SK-N-SH (cell line): ENCODE measurements at regions not wholly inside any gene's neighbourhood (a gene's known extent, or its start where the extent isn't known, plus 50 kb on each side); places are given as distances from the start of the nearest gene placed in this dataset.
"Not testable (repeated sequence)": the region's sequence is repeated elsewhere in the genome, so short reads cannot be mapped to it uniquely, and the experiment has no call there.

Source experiments
- CTCF ChIA-PET: fragments of 300-600, 350-600 bp; formaldehyde crosslinking; extraction: SDS; loops from one replicate; lab custom pipeline; 2021; lab: Yijun Ruan, JAX
- POLR2A ChIA-PET: fragments of 350-600 bp; sonication (Branson Sonifier 250); formaldehyde crosslinking; extraction: SDS; loops from one replicate; lab custom pipeline; 2020; ENCODE audit warnings: antibody characterized with exemption, inconsistent platforms; lab: Yijun Ruan, JAX
- DNase-seq: peaks from one replicate; pipeline ENCODE4 v3.0.0; 2012
- H2AFZ ChIP-seq: fragments of 200-600 bp; sonication (generic); 2 replicates; pipeline ENCODE4 v1.8.1; 2016; ENCODE audit warnings: antibody characterized with exemption, mild to moderate bottlenecking, low read depth
- H3F3A ChIP-seq: fragments of 200-600 bp; sonication (generic); replicated peaks from 2 replicates; pipeline ENCODE3; 2016; ENCODE audit warnings: antibody characterized with exemption, mild to moderate bottlenecking; ENCODE audit not compliant: insufficient read depth
- H3K27ac ChIP-seq, 2 experiments: fragments of 200-500 bp in 1 of 2; fragments of 200-600 bp in 1 of 2; sonication (Bioruptor generic) in 1 of 2; sonication (generic), shearing (Covaris generic) in 1 of 2; 2 replicates each; pipeline versions ENCODE4 v1.5.1 to v1.6.1; 2014 to 2016; ENCODE audit warnings: low read depth in 2 of 2, inconsistent platforms in 1 of 2, low read length in 1 of 2, mild to moderate bottlenecking in 1 of 2, mixed read lengths in 1 of 2
- H3K27me3 ChIP-seq: fragments of 200-600 bp; sonication (generic), shearing (Covaris generic); 2 replicates; pipeline ENCODE4 v1.6.1; 2016; ENCODE audit warnings: mixed run types; ENCODE audit not compliant: insufficient read depth
- H3K36me3 ChIP-seq, 2 experiments: fragments of 200-500 bp in 1 of 2; fragments of 200-600 bp in 1 of 2; sonication (Bioruptor generic) in 1 of 2; sonication (generic) in 1 of 2; replicated peaks in 1 of 2; 2 replicates each; pipeline versions ENCODE3 to v1.5.1; 2014 to 2016; ENCODE audit warnings: low read length in 1 of 2, mild to moderate bottlenecking in 1 of 2; ENCODE audit not compliant: insufficient read depth in 2 of 2, control insufficient read depth in 1 of 2
- H3K4me1 ChIP-seq, 2 experiments: fragments of 200-500 bp in 1 of 2; fragments of 200-600 bp in 1 of 2; sonication (Bioruptor generic) in 1 of 2; sonication (generic), shearing (Covaris generic) in 1 of 2; 2 replicates each; pipeline versions ENCODE4 v1.5.1 to v1.6.1; 2014 to 2016; ENCODE audit warnings: low read depth in 1 of 2, low read length in 1 of 2, mixed run types in 1 of 2; ENCODE audit not compliant: insufficient read depth in 2 of 2, control insufficient read depth in 1 of 2
- H3K4me2 ChIP-seq: fragments of 200-600 bp; sonication (generic), shearing (Covaris generic); 2 replicates; pipeline ENCODE4 v1.6.1; 2017; ENCODE audit warnings: mixed run types
- H3K4me3 ChIP-seq, 2 experiments: fragments of 200-500 bp in 1 of 2; fragments of 200-600 bp in 1 of 2; sonication (Bioruptor generic) in 1 of 2; sonication (generic), shearing (Covaris generic) in 1 of 2; 2 replicates each; pipeline versions ENCODE4 v1.5.1 to v1.8.1; 2014 to 2016; ENCODE audit warnings: low read depth in 2 of 2, inconsistent platforms in 1 of 2, low read length in 1 of 2, mild to moderate bottlenecking in 1 of 2, mixed read lengths in 1 of 2, moderate library complexity in 1 of 2
- H3K79me2 ChIP-seq: fragments of 200-600 bp; sonication (generic); 2 replicates; pipeline ENCODE4 v1.8.1; 2017; ENCODE audit warnings: mild to moderate bottlenecking; ENCODE audit not compliant: insufficient read depth
- H3K9ac ChIP-seq: fragments of 200-600 bp; sonication (generic); 2 replicates; pipeline ENCODE4 v1.6.1; 2017; ENCODE audit warnings: mixed run types
- H3K9me2 ChIP-seq: fragments of 200-600 bp; sonication (generic); 2 replicates; pipeline ENCODE4 v1.6.1; 2017; ENCODE audit warnings: mixed run types
- H3K9me3 ChIP-seq: fragments of 200-600 bp; sonication (generic); 2 replicates; pipeline ENCODE4 v1.6.1; 2017; ENCODE audit warnings: mixed run types, mild to moderate bottlenecking, moderate library complexity
- H4K20me1 ChIP-seq: fragments of 200-600 bp; sonication (generic); 2 replicates; pipeline ENCODE4 v1.6.1; 2017; ENCODE audit warnings: mild to moderate bottlenecking, mixed run types; ENCODE audit not compliant: insufficient read depth
- ELF1 ChIP-seq: IDR thresholded peaks from 2 replicates; pipeline ENCODE4 v1.4.0; 2012
- FOSL2 ChIP-seq: IDR thresholded peaks from 2 replicates; pipeline ENCODE4 v1.4.0; 2012; ENCODE audit warnings: low read depth, mild to moderate bottlenecking, moderate library complexity, borderline replicate concordance
- GABPA ChIP-seq: IDR thresholded peaks from 2 replicates; pipeline ENCODE4 v1.4.0; 2012; ENCODE audit warnings: low read depth, mild to moderate bottlenecking
- IRF3 ChIP-seq: fragments of 150-350 bp; IDR thresholded peaks from 2 replicates; pipeline ENCODE4 v1.6.1; 2016; ENCODE audit warnings: mild to moderate bottlenecking, low read depth, low read length
- JUND ChIP-seq: IDR thresholded peaks from 2 replicates; pipeline ENCODE4 v1.4.0; 2012
- MXI1 ChIP-seq: IDR thresholded peaks from 2 replicates; pipeline ENCODE4 v1.6.1; 2012; ENCODE audit warnings: mild to moderate bottlenecking, low read depth, low read length, improper control_type of control experiment
- NRF1 ChIP-seq: IDR thresholded peaks from 2 replicates; pipeline ENCODE4 v1.6.1; 2012; ENCODE audit warnings: low read depth, mild to moderate bottlenecking, low read length
- POLR2AphosphoS5 ChIP-seq: IDR thresholded peaks from 2 replicates; pipeline ENCODE4 v1.6.1; 2012; ENCODE audit warnings: low read depth, low read length
- RCOR1 ChIP-seq: fragments of 150-350 bp; IDR thresholded peaks from 2 replicates; pipeline ENCODE4 v1.6.1; 2017; ENCODE audit warnings: antibody characterized with exemption, low read length
- REST ChIP-seq: IDR thresholded peaks from 2 replicates; pipeline ENCODE4 v1.6.1; 2012; ENCODE audit warnings: mild to moderate bottlenecking, low read depth, low read length, moderate library complexity
- RFX5 ChIP-seq: IDR thresholded peaks from 2 replicates; pipeline ENCODE4 v1.6.1; 2012; ENCODE audit warnings: mild to moderate bottlenecking, improper control_type of control experiment, low read length
- RXRA ChIP-seq: IDR thresholded peaks from 2 replicates; pipeline ENCODE4 v1.4.0; 2012; ENCODE audit warnings: low read depth, mild to moderate bottlenecking, borderline replicate concordance
- SIN3A ChIP-seq: IDR thresholded peaks from 2 replicates; pipeline ENCODE4 v1.6.1; 2012; ENCODE audit warnings: low read depth, mild to moderate bottlenecking, low read length, moderate library complexity, borderline replicate concordance
- TAF1 ChIP-seq: IDR thresholded peaks from 2 replicates; pipeline ENCODE4 v1.6.1; 2012; ENCODE audit warnings: low read depth, mild to moderate bottlenecking, low read length, moderate library complexity, borderline replicate concordance
- TCF12 ChIP-seq: IDR thresholded peaks from 2 replicates; pipeline ENCODE4 v1.4.0; 2012
- TEAD4 ChIP-seq: IDR thresholded peaks from 2 replicates; pipeline ENCODE4 v1.4.0; 2012; ENCODE audit warnings: mild to moderate bottlenecking, borderline replicate concordance; ENCODE audit not compliant: insufficient read depth
- WGBS: methylation state at CpG from one replicate; pipeline ENCODE4 v1.1.6; 2017; ENCODE audit warnings: low lambda C conversion rate; 5-methylcytosine and 5-hydroxymethylcytosine counted together
- TF ChIP-seq, protein P1 (sequence below): fragments of 150-350 bp; IDR thresholded peaks from 2 replicates; pipeline ENCODE4 v1.6.1; 2017; ENCODE audit warnings: antibody characterized with exemption, low read length, low read depth, borderline replicate concordance
- TF ChIP-seq, protein P2 (sequence below): IDR thresholded peaks from 2 replicates; pipeline ENCODE4; 2012

DNA sequence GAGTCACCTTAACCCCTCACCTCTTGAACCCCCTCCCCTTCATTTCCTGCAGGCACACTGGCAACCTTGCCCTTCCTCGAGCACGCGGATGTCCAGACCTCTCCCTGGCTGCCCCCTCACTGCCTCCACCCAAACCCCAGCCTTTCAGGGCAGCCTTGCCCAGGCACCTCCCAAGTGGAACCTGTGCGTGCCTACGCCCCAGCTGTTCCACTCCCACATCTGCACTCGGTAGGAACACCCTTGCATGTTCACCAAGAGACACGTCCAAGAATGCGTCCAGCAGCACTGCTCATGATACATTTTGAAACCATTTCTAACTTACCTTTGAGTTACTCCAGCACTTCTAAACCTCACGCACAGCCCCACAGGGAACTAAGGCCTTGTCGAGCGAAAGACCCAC is 93.8 kb upstream of the YWHAQ start:
- H3K4me1 ChIP-seq: peaks cover 0 to 2% of the 10 kb centered on the region in 2 experiments; a peak in 1 of 4 replicates
- H4K20me1 ChIP-seq: no peaks in the 10 kb centered on the region
- TF ChIP-seq RFX5: no peak
- TF ChIP-seq RCOR1: no peak
- TF ChIP-seq, protein P1, sequence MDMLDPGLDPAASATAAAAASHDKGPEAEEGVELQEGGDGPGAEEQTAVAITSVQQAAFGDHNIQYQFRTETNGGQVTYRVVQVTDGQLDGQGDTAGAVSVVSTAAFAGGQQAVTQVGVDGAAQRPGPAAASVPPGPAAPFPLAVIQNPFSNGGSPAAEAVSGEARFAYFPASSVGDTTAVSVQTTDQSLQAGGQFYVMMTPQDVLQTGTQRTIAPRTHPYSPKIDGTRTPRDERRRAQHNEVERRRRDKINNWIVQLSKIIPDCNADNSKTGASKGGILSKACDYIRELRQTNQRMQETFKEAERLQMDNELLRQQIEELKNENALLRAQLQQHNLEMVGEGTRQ: no peak
- no peak for TF ChIP-seq IRF3
- no peak for TF ChIP-seq TCF12
- TF ChIP-seq TAF1: no peak
- TF ChIP-seq, protein P2, sequence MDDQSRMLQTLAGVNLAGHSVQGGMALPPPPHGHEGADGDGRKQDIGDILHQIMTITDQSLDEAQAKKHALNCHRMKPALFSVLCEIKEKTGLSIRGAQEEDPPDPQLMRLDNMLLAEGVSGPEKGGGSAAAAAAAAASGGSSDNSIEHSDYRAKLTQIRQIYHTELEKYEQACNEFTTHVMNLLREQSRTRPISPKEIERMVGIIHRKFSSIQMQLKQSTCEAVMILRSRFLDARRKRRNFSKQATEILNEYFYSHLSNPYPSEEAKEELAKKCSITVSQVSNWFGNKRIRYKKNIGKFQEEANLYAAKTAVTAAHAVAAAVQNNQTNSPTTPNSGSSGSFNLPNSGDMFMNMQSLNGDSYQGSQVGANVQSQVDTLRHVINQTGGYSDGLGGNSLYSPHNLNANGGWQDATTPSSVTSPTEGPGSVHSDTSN: no peak
- no peak for TF ChIP-seq RXRA
- no peak overlapping the region for H2AFZ ChIP-seq
- CTCF ChIA-PET: interaction anchor here (1.1 to 1.2 kb wide), 2 partner anchors 33 to 36 kb away, joined by 3 to 4 read pairs; no protein-coding TSS in a partner anchor
- H3K9ac ChIP-seq: no peak overlapping the region
- no peaks in the 10 kb centered on the region for H3K27me3 ChIP-seq
- POLR2A ChIA-PET: no interaction called here
- no peaks in the 10 kb centered on the region for H3K9me2 ChIP-seq
- 91% methylated on average over 11 of the region's 11 CpGs for WGBS
- no peak overlapping the region for H3K4me2 ChIP-seq
- H3K4me3 ChIP-seq: no peak overlapping the region
- H3K36me3 ChIP-seq: no peaks in the 10 kb centered on the region
- no peaks in the 10 kb centered on the region for H3K9me3 ChIP-seq
- no peak for DNase-seq
- H3K79me2 ChIP-seq: no peaks in the 10 kb centered on the region
- no peak overlapping the region for H3K27ac ChIP-seq
- H3F3A ChIP-seq: no peaks in the 10 kb centered on the region

GRCh38 chr2:9725106-9725505 is 94.3 kb upstream of the YWHAQ start:
- H3F3A ChIP-seq: no peaks in the 10 kb centered on the region
- H3K4me1 ChIP-seq: peaks cover 0 to 2% of the 10 kb centered on the region in 2 experiments; a peak in 1 of 4 replicates
- CTCF ChIA-PET: interaction anchor here (1.1 to 1.2 kb wide), 2 partner anchors 33 to 36 kb away, joined by 3 to 4 read pairs; no protein-coding TSS in a partner anchor
- H3K9me3 ChIP-seq: no peaks in the 10 kb centered on the region
- POLR2A ChIA-PET: no interaction called here
- no peaks in the 10 kb centered on the region for H3K9me2 ChIP-seq
- no peak for DNase-seq
- TF ChIP-seq JUND (no peak), GABPA (no peak), REST (no peak), SIN3A (no peak), ELF1 (no peak), POLR2AphosphoS5 (no peak), NRF1 (no peak), TEAD4 (no peak), MXI1 (no peak), FOSL2 (no peak)
- TF ChIP-seq, protein P1: no peak
- H3K36me3 ChIP-seq: no peaks in the 10 kb centered on the region
- no peak overlapping the region for H3K27ac ChIP-seq
- no peak overlapping the region for H3K9ac ChIP-seq
- H4K20me1 ChIP-seq: no peaks in the 10 kb centered on the region
- no peak overlapping the region for H3K4me3 ChIP-seq
- no peaks in the 10 kb centered on the region for H3K27me3 ChIP-seq
- WGBS: 80% methylated on average over 13 of the region's 14 CpGs
- H2AFZ ChIP-seq: no peak overlapping the region
- H3K4me2 ChIP-seq: no peak overlapping the region
- no peaks in the 10 kb centered on the region for H3K79me2 ChIP-seq

DNA sequence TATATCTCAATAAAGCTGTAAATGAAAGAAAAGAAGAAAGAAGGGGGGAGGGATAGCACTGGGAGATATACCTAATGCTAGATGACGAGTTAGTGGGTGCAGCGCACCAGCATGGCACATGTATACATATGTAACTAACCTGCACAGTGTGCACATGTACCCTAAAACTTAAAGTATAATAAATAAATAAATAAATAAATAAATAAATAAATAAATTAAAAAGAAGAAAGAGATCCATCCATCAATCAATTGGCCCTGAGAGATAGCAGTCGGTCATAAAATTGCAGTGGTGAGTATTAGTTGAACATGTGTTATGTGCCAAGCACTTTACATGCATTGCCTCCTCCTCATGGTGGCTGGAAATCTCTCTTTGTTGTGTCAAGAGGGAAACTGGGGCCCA is 95.2 kb upstream of the YWHAQ start:
- H3K36me3 ChIP-seq, POLR2A ChIA-PET, H3K4me1 ChIP-seq, H3K9me2 ChIP-seq, H3K27me3 ChIP-seq, H2AFZ ChIP-seq, CTCF ChIA-PET, H3K4me2 ChIP-seq, H3K9me3 ChIP-seq, H3K27ac ChIP-seq, H3K4me3 ChIP-seq, H3F3A ChIP-seq, H4K20me1 ChIP-seq, H3K9ac ChIP-seq, DNase-seq, H3K79me2 ChIP-seq: not testable (repeated sequence)
- 82% methylated on average over 3 of the region's 3 CpGs for WGBS
